ENCODE measurements at regions not wholly inside any gene's neighbourhood (a gene's known extent, or its start where the extent isn't known, plus 50 kb on each side); places are given as distances from the start of the nearest gene placed in this dataset.
A peak's percentile ranks its signal among the peaks of the same experiment; 100 is the strongest.

DNA sequence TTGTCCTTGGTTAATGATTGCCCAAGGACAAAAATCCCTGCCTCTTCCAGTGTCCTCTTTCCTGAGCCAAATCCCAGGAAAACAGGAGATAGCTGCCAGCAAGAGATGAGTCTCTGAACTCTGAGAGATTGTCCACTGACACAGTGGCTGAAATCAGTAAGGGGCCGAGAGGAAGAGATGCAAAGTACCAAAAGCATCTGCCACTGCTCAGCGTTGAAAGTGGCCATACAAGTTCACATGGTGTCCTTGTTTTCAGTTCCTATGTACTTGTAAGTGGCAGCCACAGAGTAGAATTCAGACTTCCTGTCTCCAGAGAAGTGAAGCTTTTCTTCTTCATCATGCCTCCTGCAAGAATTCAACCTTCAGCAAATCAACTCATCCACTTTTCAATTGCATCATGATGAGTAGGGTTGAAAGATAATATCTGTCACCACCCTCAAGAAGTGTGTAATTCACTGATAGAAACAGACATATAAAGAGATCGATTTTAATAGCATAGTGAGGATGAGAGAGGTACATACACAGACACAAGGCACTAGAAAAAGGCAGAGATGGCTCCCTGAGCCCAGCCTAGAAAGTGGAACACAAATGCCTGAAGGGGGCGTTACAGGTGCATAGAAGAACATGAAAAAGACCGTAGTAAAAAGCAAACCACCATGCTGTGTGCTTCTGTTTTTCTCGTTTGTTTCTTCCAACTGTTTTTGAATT is 185.8 kb downstream of the MRPL39 start:
- DNase-seq, result no peak

DNA sequence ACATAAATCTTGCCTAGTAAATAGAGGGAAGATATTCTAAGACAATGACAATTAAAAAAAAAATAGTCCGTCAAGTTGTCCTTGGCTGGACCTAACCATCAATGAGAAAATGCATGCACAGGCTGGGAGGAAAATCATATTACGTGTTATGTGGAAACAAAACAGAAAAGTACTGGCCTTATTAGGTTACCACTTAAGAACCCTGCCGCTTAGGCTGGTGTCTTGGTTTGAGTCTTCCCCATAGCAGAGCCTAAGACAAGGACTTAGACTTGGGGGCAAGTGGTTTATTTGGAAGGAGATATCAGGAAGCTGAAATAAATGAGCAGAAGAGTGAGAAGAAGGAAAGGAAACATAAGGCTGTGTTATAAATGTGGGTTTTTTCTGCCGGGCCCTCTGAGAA is 186.4 kb downstream of the MRPL39 start:
- no peak for DNase-seq

DNA sequence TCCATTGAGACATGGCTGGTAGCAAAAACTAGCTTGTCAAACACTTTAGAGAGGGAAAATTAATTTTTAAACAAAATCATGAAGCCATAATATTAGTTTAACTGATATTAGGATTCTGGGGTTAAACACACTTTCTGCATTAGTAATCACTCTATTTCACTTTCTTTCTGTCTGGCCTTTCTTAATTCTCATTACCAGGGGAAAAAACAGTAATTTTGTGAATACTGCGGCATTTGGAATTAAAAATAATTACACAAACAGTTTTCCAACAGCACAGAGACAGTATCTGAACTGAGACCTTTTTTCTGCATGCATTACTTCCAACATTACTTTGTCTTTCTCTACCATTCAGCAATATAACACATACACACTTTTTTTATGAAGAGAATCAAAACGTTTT is 190.6 kb downstream of the MRPL39 start:
- no peak for DNase-seq

DNA sequence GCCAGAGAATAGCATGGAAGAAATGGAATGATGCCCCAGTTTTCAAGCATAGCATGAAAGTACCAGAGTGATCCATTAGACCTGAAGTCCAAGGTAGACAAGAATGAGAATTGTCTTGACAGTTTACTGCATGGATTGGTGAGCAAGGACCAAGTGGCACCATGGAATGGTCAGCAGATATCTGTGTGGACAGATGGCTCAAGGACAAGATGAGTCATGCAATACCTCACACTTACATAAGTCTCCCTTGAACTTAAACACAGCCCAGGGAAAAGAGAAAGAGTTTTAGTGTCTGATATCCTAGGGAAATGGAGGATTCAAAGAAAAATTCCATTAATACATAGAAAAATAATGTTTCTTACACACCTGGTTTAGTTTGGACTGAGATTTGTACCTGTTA is 195.2 kb downstream of the MRPL39 start:
- no peak for DNase-seq

DNA sequence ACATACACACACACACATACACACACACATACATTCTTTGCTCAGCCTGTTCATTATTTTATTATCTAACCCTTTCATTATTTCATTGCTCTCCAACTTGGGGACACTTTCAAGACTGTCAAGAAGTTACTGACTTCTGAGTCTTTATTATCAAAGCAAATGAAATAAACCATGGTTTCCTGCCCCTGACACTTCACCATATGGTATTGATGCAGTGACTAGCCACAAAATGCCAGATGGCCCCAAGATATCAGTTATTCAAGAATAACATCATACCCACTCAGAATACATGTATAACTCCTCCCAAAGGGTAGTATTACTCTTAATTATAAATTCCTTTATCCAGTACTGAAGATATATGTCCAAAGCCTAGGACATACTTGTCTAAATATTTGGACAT is 197.3 kb downstream of the MRPL39 start:
- DNase-seq, result no peak

DNA sequence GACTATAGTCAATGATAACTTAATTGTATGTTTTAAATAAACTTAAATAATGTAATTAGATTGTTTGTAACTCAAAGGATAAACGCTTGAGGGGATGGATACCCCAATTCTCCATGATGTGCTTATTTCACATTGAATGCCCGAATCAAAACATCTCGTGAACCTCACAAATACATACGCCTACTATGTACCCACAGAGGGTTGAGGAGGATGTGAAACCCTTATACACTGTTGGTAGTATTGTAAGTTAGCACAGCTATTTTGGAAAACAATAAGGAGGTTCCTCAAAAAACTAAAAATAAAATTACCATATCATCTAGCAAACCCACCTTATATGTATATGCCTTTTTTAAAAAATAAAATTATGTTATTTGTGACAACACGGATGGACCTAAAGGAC is 198.6 kb downstream of the MRPL39 start:
- no peak for DNase-seq

DNA sequence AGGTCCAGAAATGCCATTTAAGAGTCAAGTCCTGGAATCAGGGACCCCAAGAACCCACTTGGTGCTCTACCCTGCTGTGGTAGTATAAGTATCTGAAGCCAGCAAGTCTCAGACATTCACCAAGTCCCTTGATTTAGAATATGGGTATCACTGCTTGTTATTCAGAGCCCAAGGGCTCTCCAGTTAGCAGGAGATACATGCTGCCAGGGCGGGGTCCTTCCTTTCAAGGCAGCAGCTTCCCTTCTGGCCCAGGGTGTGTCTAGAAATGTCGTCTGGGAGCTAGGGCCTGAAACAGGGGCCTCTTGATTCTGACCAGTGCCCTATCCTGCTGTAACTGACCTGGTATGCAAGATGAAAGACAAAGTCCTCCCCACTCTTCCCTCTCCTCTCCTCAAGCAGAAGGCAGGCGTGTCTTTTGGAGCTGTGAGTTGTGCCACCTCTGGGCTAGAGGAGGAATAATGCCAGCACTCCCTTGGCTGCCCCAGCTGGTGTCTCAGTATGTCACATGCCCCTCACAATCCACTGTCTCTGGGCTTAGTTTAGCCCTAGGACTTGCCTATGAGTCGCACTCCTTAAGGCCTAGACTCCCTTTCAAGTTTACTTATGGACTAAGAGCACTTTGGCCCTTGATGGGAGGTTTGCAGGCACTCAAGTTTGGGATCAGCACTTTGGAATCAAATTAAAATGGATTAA is 200.2 kb downstream of the MRPL39 start:
- no peak for DNase-seq

DNA sequence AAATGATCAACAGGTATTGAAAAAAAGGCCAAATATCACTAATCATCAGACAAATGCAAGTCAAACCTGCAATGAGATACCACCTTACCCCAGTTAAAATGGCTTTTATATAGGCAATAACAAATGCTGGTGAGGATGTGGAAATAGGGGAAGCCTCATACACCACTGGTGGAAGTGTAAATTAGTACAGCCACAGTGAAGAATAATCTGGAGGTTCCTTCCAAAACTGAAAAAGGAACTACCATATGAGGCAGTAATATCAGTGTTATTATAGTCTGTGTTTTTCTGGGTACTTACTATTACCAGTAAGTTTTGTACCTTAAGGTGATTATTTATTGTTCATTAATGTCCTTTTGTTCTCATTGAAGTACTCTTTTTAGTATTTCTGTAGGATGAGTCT is 201.3 kb downstream of the MRPL39 start:
- DNase-seq, result no peak

DNA sequence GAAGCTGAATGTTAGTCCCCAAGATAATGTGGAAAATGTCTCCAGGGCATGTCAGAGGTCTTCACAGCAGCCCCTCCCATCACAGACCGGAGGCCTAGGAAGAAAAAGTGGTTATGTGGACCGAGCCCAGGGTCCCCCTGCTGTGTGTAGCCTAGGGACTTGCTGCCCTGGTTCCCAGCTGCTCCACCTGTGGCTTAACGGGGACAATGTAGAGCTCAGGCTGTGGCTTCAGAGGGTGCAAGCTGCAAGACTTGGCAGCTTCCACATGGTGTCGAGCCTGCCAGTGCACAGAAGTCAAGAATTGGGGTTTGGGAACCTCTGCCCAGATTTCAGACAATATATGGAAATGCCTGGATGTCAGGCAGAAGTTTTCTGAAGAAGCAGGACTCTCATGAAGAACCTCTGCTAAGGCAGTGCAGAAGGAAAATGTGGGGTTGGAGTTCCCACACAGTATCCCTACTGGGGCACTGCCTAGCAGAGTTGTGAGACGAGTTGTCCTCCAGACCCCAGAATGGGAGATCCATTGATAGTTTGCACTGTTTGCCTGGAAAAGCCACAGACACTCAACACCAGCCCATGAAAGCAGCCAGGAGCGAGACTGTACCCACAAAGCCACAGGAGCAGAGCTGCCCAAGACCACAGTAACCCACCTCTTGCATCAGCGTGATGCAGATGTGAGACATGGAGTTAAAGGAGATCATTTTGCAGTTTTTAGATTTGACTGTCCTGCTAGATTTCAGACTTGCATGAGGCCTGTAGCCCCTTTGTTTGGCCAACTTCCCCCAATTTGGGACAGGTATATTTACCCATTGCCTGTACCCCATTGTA is 204.9 kb downstream of the MRPL39 start:
- DNase-seq, result no peak

DNA sequence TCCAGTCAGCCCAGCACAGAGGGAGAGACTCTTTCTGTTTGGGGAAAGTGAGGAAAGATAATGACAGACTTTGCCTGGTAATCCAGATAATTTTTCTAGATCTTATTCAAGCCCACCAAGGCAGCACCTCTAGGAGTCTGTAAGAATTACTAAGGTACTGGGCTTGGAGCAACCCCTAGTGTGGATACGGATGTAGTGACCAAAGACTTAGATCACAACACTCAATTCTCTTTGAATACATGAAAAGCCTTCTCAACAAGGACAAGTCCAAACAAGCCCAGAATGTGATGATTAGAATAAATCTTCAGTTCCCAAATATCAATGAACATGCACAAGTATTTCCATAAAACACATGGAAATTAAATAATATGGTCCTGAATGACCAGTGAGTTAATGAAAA is 206.9 kb downstream of the MRPL39 start:
- no peak for DNase-seq

DNA sequence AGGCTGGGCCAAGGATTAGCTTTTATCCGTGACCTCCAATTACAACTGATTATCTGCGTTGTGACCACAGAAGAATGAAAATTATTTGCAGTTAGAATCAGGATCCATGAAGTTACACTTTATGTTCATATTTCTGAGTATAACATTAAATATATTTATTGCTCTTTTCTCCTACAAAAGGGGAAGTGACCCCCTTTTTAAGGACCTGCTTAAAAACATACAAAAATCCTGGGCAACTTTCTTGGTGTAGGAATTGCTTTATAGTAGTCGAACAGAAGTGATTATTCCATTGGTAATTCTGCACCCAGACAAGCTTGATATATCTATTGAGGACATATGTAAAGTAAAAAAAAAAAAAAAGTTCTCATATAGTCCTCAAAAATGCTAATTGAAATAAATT is 208.7 kb downstream of the MRPL39 start:
- no peak for DNase-seq

DNA sequence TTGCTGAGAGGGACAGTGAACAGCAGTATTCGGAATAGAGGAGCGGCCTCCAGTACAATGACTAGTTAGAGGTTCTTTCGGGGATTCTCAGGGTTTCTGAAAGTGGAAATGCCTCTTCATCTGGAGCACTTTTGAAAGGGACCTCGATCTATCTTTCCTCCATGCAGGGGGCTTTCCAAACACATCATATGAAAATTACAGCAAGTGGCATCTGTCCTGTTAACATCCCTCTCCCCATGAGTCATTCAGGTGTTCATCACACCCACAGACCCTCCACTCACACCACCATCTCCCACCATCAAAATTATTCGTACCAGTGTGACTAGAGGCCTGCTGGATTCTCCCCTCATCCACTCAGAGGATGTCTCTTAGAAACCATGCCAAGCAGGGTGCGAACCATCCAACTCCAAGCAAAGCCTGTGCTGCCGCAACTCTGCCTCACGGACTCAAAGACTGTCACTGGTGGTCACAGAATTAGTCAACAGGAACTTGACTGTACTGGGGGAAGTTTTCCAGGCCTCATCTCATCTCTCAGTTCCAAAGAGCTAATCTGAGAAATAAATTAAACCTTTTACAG is 211.1 kb downstream of the MRPL39 start:
- DNase-seq, result no peak

DNA sequence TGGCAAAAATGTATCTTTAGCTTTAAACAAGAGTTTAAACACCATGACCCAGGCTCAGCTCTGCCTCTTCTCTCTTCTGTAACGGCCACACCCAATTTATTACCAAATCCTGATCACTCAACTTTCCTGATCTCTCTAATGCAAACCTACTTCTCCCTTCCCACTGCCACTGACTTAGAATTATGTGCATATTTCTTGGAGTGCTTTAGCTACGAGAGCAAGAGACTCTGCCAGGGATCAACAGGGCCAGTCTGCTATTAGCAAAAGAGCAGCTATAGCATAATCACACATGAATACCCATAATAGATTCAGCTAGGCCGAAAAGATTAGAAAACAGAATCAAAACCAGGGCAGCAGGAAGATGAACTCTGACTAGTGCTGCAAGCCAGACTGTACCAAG is 215.5 kb downstream of the MRPL39 start:
- no peak for DNase-seq

DNA sequence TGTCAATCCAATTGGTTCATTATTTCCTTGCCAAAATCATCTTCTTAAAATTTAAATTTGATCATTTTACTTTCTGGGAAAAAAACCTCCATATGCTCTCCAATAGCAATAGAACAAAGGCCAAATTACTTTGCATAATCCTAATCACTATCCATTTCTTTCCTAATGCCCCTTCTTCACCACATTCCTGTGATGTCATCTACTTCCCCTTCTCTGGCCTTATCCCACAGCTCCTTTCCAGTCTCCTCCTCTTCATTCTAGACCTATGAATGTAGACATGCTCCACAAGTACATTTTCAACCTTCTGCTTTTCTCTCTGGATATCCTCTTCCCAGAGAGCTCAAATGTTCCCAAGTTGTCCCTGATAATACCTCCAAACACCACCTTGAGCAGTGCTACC is 216.6 kb downstream of the MRPL39 start:
- DNase-seq, result no peak

DNA sequence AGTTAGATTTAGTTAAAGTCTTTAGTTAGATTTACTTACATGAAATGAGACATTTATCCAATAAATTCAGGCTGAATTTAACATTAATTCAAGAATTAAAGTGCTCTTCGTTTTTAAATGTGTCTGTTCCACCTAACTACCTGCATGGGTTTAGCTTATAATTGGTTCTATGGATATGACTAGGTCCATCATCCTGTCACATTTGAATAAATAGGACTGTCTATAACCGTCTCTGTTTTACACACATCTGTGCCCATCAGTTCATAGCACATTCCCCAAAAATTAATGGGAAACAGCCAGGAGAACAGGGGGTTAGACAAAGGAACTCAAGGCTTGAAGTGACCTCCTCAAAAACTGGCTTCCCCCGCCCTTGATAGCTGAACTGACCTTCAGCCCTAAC is 219.6 kb downstream of the MRPL39 start:
- no peak for DNase-seq

DNA sequence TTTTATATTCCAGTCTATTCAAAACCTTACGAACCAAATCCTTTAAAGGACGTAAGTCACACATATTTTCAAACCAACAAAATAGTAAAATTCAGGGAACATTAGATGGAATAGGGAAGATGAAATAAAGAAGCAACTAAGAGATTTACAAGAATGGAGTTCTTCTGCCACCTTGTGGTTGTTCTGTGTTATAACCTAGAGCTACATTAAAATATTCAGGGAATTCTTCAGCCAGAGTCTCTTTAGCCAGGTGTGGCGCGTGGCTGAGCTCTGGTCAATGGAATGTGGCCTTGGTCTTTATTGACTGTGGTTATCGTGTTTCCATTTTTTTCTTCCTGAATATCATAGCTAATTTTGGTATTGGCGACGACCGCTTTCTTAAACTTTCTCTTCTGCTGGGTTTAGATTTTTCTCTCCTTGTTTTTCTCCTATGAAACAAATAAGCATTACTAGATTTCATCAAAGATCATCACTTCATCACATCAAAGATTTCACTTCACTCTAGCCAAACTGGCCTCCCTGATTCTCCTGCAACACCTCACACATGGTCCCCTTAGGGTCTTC is 221.3 kb downstream of the MRPL39 start:
- peak; percentile 37 for DNase-seq

DNA sequence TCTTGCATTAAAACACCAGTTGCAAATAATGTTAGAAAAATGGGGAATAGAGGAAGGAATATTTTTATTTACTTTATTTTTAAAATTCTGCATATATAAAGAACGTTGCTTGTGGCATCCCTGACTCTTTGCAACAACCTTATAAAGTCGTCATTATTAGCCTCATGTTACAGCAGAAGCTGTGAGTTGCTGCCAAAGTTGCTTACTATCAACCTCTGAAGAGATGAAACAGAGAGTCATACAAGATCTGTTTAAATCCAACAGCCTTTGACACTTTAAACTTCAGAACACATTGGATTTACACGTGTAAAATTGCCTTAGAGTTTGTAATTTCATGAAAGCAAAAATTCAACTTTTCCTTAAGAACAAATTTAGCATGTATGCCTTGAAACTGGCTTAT is 221.9 kb downstream of the MRPL39 start:
- no peak for DNase-seq

DNA sequence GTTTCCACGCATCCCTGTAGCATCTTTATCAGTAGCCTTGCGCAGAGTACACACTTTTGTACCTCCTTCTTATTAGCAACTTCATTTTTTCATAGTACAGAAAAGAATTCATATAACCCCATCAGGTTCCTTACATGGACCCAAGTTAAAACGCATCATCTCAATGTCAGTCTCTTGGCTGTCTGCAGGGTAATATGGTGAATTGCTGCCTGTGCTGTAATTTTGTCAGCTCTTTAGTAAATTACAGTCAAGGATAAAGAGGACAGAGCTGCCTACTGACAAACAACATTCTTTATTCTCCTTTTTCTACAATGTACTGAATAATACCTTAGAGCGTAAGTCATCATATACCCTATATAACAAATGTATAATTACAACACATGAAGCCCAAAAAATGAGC is 222.5 kb downstream of the MRPL39 start:
- DNase-seq, result no peak

DNA sequence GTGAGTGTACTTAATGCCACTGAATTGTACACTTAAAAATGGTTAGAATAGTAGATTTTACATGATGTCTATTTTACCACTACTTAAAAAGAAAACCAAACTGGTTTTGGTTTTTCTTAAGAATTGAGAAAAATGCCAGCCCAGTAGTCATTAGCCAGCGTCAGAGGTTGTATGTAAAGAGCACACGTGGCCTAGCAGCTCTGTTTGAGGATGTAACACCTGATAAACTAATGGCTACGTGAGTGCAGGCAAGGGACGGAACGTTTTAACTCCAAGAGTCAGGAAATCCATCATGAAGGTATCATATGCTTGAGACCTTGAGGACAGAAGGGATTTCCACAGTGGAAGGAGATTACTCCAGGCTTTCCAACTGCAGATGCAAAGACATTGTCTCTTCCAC is 223.7 kb downstream of the MRPL39 start:
- DNase-seq, result no peak

DNA sequence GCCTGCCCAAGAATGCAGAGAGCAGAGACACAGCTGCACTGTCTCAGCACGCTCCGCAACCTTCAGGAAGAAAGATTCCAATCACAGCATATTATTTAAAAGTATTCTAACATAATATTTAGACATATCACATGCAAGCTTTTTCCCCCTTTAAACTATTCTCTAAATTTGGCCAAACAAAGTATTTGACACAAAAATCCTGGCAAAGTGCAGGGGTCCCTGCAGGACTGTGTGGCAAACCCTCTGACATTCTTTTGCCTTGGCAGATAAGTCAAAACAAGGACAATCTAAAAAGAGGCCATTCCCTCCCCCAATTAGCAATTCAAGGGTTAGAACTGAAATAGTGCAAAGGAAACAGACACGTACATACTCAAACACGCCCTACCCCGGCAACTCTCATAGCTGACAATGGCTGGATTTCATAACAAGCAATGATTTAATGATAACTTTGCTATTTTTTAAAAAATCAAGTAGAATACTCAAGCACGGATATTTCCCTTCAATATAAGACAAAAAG is 225.3 kb downstream of the MRPL39 start:
- no peak for DNase-seq

DNA sequence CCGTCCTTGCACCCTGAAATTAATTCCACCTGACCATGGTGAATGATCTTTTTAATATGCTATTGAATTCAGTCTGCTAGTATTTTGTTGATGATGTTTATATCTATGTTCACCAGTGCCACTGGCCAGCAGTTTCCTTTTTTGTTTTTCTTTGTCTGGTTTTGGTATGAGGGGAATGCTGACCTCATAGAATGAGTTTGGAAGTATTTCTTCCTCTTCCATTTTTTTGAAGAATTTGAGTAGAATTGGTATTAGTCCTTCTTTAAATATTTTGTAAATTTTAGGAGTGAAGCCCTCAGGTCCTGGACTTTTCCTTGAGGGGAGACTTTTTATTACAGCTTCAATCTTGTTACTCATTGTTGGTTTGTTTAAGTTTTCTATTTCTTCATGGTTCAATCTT is 231.6 kb downstream of the MRPL39 start:
- DNase-seq, result no peak

DNA sequence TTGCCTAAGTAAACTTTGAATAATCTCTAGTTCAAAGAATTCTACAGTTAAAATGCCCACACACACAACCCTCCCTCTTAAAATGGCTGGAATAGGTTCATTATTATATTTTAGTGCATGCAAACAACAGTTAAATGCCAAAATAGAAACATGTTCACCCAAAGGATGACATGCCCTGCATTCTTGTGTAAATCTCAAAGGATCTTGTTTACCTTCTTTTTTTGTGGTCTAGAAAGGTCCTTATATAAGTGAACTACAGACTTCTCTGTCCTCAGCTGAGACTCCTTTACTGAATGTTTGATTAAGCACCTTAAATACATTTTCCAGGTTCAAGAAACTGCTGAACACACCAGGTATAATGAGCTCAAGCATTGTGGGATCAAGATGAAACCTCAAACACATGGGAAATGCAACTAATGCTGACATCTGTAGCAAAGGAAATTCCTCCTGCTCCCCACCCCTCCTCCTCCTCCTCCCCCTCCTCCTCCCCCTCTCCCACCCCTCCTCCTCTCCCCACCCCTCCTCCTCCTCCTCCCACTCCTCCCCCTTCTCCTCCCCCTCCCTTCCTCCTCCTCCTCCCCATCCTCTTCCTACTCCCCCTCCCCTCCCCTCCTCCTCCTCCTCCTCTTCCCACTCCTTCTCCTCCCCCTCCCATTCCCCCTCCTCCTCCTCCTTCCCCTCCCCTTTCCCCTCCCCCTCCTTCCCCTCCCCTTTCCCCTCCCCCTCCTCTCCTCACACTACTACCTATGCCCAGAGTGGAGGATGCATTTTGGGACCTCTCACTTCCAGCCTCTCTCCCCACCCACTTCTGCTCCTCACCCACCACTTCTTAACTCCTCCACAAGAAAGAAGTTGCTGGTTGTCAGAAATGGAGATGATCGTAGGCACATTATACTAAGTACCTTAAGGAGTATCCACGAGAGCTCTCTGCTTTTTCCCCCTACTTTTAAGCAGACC is 233.9 kb downstream of the MRPL39 start:
- no peak for DNase-seq
